SK-N-SH (cell line): ENCODE measurements at regions not wholly inside any gene's neighbourhood (a gene's known extent, or its start where the extent isn't known, plus 50 kb on each side); places are given as distances from the start of the nearest gene placed in this dataset.

Experiments
- CTCF ChIA-PET: fragments of 300-600, 350-600 bp; formaldehyde crosslinking; extraction: SDS; loops from one replicate; lab custom pipeline; 2021; lab: Yijun Ruan, JAX
- POLR2A ChIA-PET: fragments of 350-600 bp; sonication (Branson Sonifier 250); formaldehyde crosslinking; extraction: SDS; loops from one replicate; lab custom pipeline; 2020; ENCODE audit warnings: antibody characterized with exemption, inconsistent platforms; lab: Yijun Ruan, JAX
- DNase-seq: peaks from one replicate; pipeline ENCODE4 v3.0.0; 2012
- H2AFZ ChIP-seq: fragments of 200-600 bp; sonication (generic); 2 replicates; pipeline ENCODE4 v1.8.1; 2016; ENCODE audit warnings: antibody characterized with exemption, mild to moderate bottlenecking, low read depth
- H3F3A ChIP-seq: fragments of 200-600 bp; sonication (generic); replicated peaks from 2 replicates; pipeline ENCODE3; 2016; ENCODE audit warnings: antibody characterized with exemption, mild to moderate bottlenecking; ENCODE audit not compliant: insufficient read depth
- H3K27ac ChIP-seq, 2 experiments: fragments of 200-500 bp in 1 of 2; fragments of 200-600 bp in 1 of 2; sonication (Bioruptor generic) in 1 of 2; sonication (generic), shearing (Covaris generic) in 1 of 2; 2 replicates each; pipeline versions ENCODE4 v1.5.1 to v1.6.1; 2014 to 2016; ENCODE audit warnings: low read depth in 2 of 2, inconsistent platforms in 1 of 2, low read length in 1 of 2, mild to moderate bottlenecking in 1 of 2, mixed read lengths in 1 of 2
- H3K27me3 ChIP-seq: fragments of 200-600 bp; sonication (generic), shearing (Covaris generic); 2 replicates; pipeline ENCODE4 v1.6.1; 2016; ENCODE audit warnings: mixed run types; ENCODE audit not compliant: insufficient read depth
- H3K36me3 ChIP-seq, 2 experiments: fragments of 200-500 bp in 1 of 2; fragments of 200-600 bp in 1 of 2; sonication (Bioruptor generic) in 1 of 2; sonication (generic) in 1 of 2; replicated peaks in 1 of 2; 2 replicates each; pipeline versions ENCODE3 to v1.5.1; 2014 to 2016; ENCODE audit warnings: low read length in 1 of 2, mild to moderate bottlenecking in 1 of 2; ENCODE audit not compliant: insufficient read depth in 2 of 2, control insufficient read depth in 1 of 2
- H3K4me1 ChIP-seq, 2 experiments: fragments of 200-500 bp in 1 of 2; fragments of 200-600 bp in 1 of 2; sonication (Bioruptor generic) in 1 of 2; sonication (generic), shearing (Covaris generic) in 1 of 2; 2 replicates each; pipeline versions ENCODE4 v1.5.1 to v1.6.1; 2014 to 2016; ENCODE audit warnings: low read depth in 1 of 2, low read length in 1 of 2, mixed run types in 1 of 2; ENCODE audit not compliant: insufficient read depth in 2 of 2, control insufficient read depth in 1 of 2
- H3K4me2 ChIP-seq: fragments of 200-600 bp; sonication (generic), shearing (Covaris generic); 2 replicates; pipeline ENCODE4 v1.6.1; 2017; ENCODE audit warnings: mixed run types
- H3K4me3 ChIP-seq, 2 experiments: fragments of 200-500 bp in 1 of 2; fragments of 200-600 bp in 1 of 2; sonication (Bioruptor generic) in 1 of 2; sonication (generic), shearing (Covaris generic) in 1 of 2; 2 replicates each; pipeline versions ENCODE4 v1.5.1 to v1.8.1; 2014 to 2016; ENCODE audit warnings: low read depth in 2 of 2, inconsistent platforms in 1 of 2, low read length in 1 of 2, mild to moderate bottlenecking in 1 of 2, mixed read lengths in 1 of 2, moderate library complexity in 1 of 2
- H3K79me2 ChIP-seq: fragments of 200-600 bp; sonication (generic); 2 replicates; pipeline ENCODE4 v1.8.1; 2017; ENCODE audit warnings: mild to moderate bottlenecking; ENCODE audit not compliant: insufficient read depth
- H3K9ac ChIP-seq: fragments of 200-600 bp; sonication (generic); 2 replicates; pipeline ENCODE4 v1.6.1; 2017; ENCODE audit warnings: mixed run types
- H3K9me2 ChIP-seq: fragments of 200-600 bp; sonication (generic); 2 replicates; pipeline ENCODE4 v1.6.1; 2017; ENCODE audit warnings: mixed run types
- H3K9me3 ChIP-seq: fragments of 200-600 bp; sonication (generic); 2 replicates; pipeline ENCODE4 v1.6.1; 2017; ENCODE audit warnings: mixed run types, mild to moderate bottlenecking, moderate library complexity
- H4K20me1 ChIP-seq: fragments of 200-600 bp; sonication (generic); 2 replicates; pipeline ENCODE4 v1.6.1; 2017; ENCODE audit warnings: mild to moderate bottlenecking, mixed run types; ENCODE audit not compliant: insufficient read depth
- ELF1 ChIP-seq: IDR thresholded peaks from 2 replicates; pipeline ENCODE4 v1.4.0; 2012
- EP300 ChIP-seq, 2 experiments: IDR thresholded peaks; 2 replicates each; pipeline versions ENCODE4 v1.4.0 to v1.6.1; 2012; ENCODE audit warnings: borderline replicate concordance in 1 of 2, low read depth in 1 of 2, low read length in 1 of 2
- EZH2phosphoT487 ChIP-seq: fragments of 200-600 bp; sonication (generic); IDR thresholded peaks from 2 replicates; pipeline ENCODE4 v1.6.1; 2017; ENCODE audit warnings: low read depth, mixed run types, mild to moderate bottlenecking, antibody characterized with exemption, moderate library complexity, borderline replicate concordance
- FOSL2 ChIP-seq: IDR thresholded peaks from 2 replicates; pipeline ENCODE4 v1.4.0; 2012; ENCODE audit warnings: low read depth, mild to moderate bottlenecking, moderate library complexity, borderline replicate concordance
- JUND ChIP-seq: IDR thresholded peaks from 2 replicates; pipeline ENCODE4 v1.4.0; 2012
- MEF2A ChIP-seq: IDR thresholded peaks from 2 replicates; pipeline ENCODE4 v1.4.0; 2012; ENCODE audit warnings: low read depth, borderline replicate concordance
- MXI1 ChIP-seq: IDR thresholded peaks from 2 replicates; pipeline ENCODE4 v1.6.1; 2012; ENCODE audit warnings: mild to moderate bottlenecking, low read depth, low read length, improper control_type of control experiment
- NFIC ChIP-seq: IDR thresholded peaks from 2 replicates; pipeline ENCODE4 v1.4.0; 2012; ENCODE audit warnings: borderline replicate concordance
- NRF1 ChIP-seq: IDR thresholded peaks from 2 replicates; pipeline ENCODE4 v1.6.1; 2012; ENCODE audit warnings: low read depth, mild to moderate bottlenecking, low read length
- RAD21 ChIP-seq: IDR thresholded peaks from 2 replicates; pipeline ENCODE4 v1.6.1; 2012; ENCODE audit warnings: mild to moderate bottlenecking, low read length
- SMC3 ChIP-seq: IDR thresholded peaks from 2 replicates; pipeline ENCODE4 v1.6.1; 2012; ENCODE audit warnings: low read depth, low read length, improper control_type of control experiment
- TAF1 ChIP-seq: IDR thresholded peaks from 2 replicates; pipeline ENCODE4 v1.6.1; 2012; ENCODE audit warnings: low read depth, mild to moderate bottlenecking, low read length, moderate library complexity, borderline replicate concordance
- YY1 ChIP-seq: IDR thresholded peaks from 2 replicates; pipeline ENCODE4 v1.4.0; 2012; ENCODE audit warnings: low read depth, mild to moderate bottlenecking
- WGBS: methylation state at CpG from one replicate; pipeline ENCODE4 v1.1.6; 2017; ENCODE audit warnings: low lambda C conversion rate; 5-methylcytosine and 5-hydroxymethylcytosine counted together
- TF ChIP-seq, protein P1 (sequence below): fragments of 200-600 bp; sonication (generic); IDR thresholded peaks from 2 replicates; pipeline ENCODE4 v1.6.1; 2017; ENCODE audit warnings: antibody characterized with exemption, mild to moderate bottlenecking, moderate library complexity
- TF ChIP-seq, protein P2 (sequence below): IDR thresholded peaks from 2 replicates; pipeline ENCODE4 v1.4.0; 2012; ENCODE audit warnings: low read depth, borderline replicate concordance
- TF ChIP-seq, protein P3 (sequence below): fragments of 150-350 bp; IDR thresholded peaks from 2 replicates; pipeline ENCODE4 v1.6.1; 2016; ENCODE audit warnings: mild to moderate bottlenecking, low read depth, low read length
- TF ChIP-seq, protein P4 (sequence below): IDR thresholded peaks from 2 replicates; pipeline ENCODE4 v1.6.1; 2012; ENCODE audit warnings: mild to moderate bottlenecking, low read depth, low read length, moderate library complexity
- TF ChIP-seq, protein P5 (sequence below): IDR thresholded peaks from 2 replicates; pipeline ENCODE4; 2012

DNA sequence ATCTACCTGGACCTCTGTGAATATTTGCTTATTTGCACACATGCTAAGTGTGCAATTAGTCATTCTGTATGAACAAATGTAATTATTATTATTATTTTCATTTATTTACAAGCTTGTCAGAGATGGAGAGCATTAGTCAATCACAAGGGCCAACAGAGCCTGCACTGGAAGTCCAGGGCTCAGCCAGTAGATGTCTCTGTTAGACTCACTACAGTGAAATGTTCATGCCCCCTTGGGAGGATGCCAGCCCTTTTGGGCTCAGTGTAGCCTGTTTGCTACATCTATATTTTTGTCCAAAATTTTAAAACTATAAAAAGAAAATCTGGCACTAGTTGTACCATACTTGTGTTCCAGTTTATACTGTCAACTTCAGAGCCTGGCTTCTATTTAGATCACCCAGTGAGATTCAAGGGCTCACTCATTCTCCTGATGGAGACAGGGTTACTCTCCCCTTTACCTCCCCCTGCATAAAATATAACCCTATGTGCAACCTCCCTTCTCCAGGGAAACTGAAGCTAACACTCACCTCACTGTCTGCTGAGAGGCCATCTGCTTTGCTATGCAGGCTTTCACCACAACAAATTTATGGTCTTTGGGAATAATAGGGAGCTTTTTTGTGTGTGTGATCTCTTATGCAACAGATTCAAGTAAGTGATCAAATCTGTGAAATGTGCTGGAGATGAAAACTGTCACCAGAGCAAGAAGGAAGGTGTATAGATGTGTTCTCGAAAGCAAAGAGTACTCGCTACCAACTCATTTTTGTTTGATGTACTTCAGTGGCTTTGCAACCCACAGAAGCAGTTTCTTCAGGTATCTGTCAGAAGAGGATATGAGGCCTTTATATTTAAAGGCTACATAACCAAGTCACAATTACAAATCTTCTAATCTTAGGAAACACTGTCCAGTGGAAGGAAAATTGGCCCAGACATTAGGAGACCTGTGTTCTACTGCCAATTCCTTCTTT, 99.9 kb upstream of the TLE4 start:
- peaks cover 0 to 3% of the 10 kb centered on the region in 2 experiments; a peak in 2 of 4 replicates for H3K4me1 ChIP-seq
- WGBS: 83% methylated on average over 2 of the region's 2 CpGs
- H3K36me3 ChIP-seq: no peaks in the 10 kb centered on the region
- ChIA-PET POLR2A (no interaction called here), CTCF (interaction anchor here (1.5 kb wide), 1 partner anchor 100 kb away, joined by 4 read pairs; the partner anchor contains the start of gene TLE4)
- H3K4me3 ChIP-seq: no peak overlapping the region
- no peaks in the 10 kb centered on the region for H3K79me2 ChIP-seq
- H2AFZ ChIP-seq: no peak overlapping the region
- H3K9me2 ChIP-seq: no peaks in the 10 kb centered on the region
- H3K27me3 ChIP-seq: no peaks in the 10 kb centered on the region
- no peak overlapping the region for H3K9ac ChIP-seq
- H3K9me3 ChIP-seq: no peaks in the 10 kb centered on the region
- H3K4me2 ChIP-seq: no peak overlapping the region
- no peaks in the 10 kb centered on the region for H4K20me1 ChIP-seq
- H3K27ac ChIP-seq: no peak overlapping the region
- H3F3A ChIP-seq: no peaks in the 10 kb centered on the region
- TF ChIP-seq ELF1 (no peak), SMC3 (peak; percentile 33; the same call in 1 of the 2 replicates), TAF1 (no peak), NRF1 (no peak), RAD21 (peak; percentile 72), YY1 (no peak), MEF2A (no peak), EZH2phosphoT487 (no peak), NFIC (0 out of 2 replicates have a peak, but pooled peaks have one; percentile 11)
- TF ChIP-seq, protein P1, sequence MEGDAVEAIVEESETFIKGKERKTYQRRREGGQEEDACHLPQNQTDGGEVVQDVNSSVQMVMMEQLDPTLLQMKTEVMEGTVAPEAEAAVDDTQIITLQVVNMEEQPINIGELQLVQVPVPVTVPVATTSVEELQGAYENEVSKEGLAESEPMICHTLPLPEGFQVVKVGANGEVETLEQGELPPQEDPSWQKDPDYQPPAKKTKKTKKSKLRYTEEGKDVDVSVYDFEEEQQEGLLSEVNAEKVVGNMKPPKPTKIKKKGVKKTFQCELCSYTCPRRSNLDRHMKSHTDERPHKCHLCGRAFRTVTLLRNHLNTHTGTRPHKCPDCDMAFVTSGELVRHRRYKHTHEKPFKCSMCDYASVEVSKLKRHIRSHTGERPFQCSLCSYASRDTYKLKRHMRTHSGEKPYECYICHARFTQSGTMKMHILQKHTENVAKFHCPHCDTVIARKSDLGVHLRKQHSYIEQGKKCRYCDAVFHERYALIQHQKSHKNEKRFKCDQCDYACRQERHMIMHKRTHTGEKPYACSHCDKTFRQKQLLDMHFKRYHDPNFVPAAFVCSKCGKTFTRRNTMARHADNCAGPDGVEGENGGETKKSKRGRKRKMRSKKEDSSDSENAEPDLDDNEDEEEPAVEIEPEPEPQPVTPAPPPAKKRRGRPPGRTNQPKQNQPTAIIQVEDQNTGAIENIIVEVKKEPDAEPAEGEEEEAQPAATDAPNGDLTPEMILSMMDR: peak; percentile 35
- peak; percentile 18 for DNase-seq

DNA sequence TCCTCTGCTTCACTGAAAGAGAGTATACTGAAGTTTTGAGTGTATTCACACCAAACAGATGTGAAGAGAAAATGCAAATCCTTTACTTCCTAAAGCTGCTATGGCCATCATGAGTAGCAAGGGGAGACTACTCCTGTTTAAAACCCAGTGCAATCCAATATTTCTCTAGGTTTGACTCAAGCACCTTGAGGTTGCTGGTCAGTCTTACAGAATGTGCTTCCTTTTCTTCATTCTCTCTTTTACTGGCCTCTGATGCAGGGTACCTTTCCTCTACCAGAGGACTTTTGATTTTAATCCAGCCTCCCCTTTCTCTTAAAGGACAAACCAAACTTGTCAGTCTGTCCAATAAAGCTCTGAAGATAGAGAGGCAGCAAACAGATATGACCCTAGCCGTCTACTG, 98.1 kb upstream of the TLE4 start:
- H3K27ac ChIP-seq: no peak overlapping the region
- H3K9me3 ChIP-seq: no peaks in the 10 kb centered on the region
- no peaks in the 10 kb centered on the region for H3F3A ChIP-seq
- H3K79me2 ChIP-seq: no peaks in the 10 kb centered on the region
- no peak for DNase-seq
- POLR2A ChIA-PET: no interaction called here
- H2AFZ ChIP-seq: no peak overlapping the region
- WGBS: 72% methylated on average over 1 of the region's 1 CpG
- TF ChIP-seq EP300 (IDR thresholded peaks at IDR 0.05; ENCODE audit: borderline replicate concordance in 1 of 2, low read depth in 1 of 2, low read length in 1 of 2) (no peak), TAF1 (no peak), FOSL2 (no peak), JUND (no peak), MXI1 (no peak)
- TF ChIP-seq, protein P2, sequence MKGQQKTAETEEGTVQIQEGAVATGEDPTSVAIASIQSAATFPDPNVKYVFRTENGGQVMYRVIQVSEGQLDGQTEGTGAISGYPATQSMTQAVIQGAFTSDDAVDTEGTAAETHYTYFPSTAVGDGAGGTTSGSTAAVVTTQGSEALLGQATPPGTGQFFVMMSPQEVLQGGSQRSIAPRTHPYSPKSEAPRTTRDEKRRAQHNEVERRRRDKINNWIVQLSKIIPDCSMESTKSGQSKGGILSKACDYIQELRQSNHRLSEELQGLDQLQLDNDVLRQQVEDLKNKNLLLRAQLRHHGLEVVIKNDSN: no peak
- TF ChIP-seq, protein P3, sequence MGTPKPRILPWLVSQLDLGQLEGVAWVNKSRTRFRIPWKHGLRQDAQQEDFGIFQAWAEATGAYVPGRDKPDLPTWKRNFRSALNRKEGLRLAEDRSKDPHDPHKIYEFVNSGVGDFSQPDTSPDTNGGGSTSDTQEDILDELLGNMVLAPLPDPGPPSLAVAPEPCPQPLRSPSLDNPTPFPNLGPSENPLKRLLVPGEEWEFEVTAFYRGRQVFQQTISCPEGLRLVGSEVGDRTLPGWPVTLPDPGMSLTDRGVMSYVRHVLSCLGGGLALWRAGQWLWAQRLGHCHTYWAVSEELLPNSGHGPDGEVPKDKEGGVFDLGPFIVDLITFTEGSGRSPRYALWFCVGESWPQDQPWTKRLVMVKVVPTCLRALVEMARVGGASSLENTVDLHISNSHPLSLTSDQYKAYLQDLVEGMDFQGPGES: no peak
- TF ChIP-seq, protein P4, sequence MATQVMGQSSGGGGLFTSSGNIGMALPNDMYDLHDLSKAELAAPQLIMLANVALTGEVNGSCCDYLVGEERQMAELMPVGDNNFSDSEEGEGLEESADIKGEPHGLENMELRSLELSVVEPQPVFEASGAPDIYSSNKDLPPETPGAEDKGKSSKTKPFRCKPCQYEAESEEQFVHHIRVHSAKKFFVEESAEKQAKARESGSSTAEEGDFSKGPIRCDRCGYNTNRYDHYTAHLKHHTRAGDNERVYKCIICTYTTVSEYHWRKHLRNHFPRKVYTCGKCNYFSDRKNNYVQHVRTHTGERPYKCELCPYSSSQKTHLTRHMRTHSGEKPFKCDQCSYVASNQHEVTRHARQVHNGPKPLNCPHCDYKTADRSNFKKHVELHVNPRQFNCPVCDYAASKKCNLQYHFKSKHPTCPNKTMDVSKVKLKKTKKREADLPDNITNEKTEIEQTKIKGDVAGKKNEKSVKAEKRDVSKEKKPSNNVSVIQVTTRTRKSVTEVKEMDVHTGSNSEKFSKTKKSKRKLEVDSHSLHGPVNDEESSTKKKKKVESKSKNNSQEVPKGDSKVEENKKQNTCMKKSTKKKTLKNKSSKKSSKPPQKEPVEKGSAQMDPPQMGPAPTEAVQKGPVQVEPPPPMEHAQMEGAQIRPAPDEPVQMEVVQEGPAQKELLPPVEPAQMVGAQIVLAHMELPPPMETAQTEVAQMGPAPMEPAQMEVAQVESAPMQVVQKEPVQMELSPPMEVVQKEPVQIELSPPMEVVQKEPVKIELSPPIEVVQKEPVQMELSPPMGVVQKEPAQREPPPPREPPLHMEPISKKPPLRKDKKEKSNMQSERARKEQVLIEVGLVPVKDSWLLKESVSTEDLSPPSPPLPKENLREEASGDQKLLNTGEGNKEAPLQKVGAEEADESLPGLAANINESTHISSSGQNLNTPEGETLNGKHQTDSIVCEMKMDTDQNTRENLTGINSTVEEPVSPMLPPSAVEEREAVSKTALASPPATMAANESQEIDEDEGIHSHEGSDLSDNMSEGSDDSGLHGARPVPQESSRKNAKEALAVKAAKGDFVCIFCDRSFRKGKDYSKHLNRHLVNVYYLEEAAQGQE: no peak
- TF ChIP-seq, protein P5, sequence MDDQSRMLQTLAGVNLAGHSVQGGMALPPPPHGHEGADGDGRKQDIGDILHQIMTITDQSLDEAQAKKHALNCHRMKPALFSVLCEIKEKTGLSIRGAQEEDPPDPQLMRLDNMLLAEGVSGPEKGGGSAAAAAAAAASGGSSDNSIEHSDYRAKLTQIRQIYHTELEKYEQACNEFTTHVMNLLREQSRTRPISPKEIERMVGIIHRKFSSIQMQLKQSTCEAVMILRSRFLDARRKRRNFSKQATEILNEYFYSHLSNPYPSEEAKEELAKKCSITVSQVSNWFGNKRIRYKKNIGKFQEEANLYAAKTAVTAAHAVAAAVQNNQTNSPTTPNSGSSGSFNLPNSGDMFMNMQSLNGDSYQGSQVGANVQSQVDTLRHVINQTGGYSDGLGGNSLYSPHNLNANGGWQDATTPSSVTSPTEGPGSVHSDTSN: no peak
- TF ChIP-seq, all 33 proteins: peak for 0
- H4K20me1 ChIP-seq: no peaks in the 10 kb centered on the region
- H3K4me3 ChIP-seq: no peak overlapping the region
- CTCF ChIA-PET: no interaction called here
- H3K36me3 ChIP-seq: no peaks in the 10 kb centered on the region
- no peaks in the 10 kb centered on the region for H3K9me2 ChIP-seq
- H3K4me2 ChIP-seq: no peak overlapping the region
- H3K9ac ChIP-seq: no peak overlapping the region
- no peaks in the 10 kb centered on the region for H3K27me3 ChIP-seq
- peaks cover 0 to 6% of the 10 kb centered on the region in 2 experiments; a peak in 2 of 4 replicates for H3K4me1 ChIP-seq
